ENCODE measurements at regions not wholly inside any gene's neighbourhood (a gene's known extent, or its start where the extent isn't known, plus 50 kb on each side); places are given as distances from the start of the nearest gene placed in this dataset.

GRCh38 chr14:38496092-38496491 lies 240.2 kb upstream of the CLEC14A start:
- TF ChIP-seq POU5F1 (IDR thresholded peaks at IDR 0.05; ENCODE audit: low read depth, low read length) (no peak), POLR2A (IDR thresholded peaks at IDR 0.05; ENCODE audit: control extremely low read depth in 1 of 2, low read depth in 2 of 2, low read length in 2 of 2) (no peak), MAX (IDR thresholded peaks at IDR 0.05) (no peak), CTCF (IDR thresholded peaks at IDR 0.05; ENCODE audit: control extremely low read depth in 1 of 3, insufficient read depth in 1 of 3, low read depth in 1 of 3, low read length in 3 of 3) (no peak), EZH2 (IDR thresholded peaks at IDR 0.05; ENCODE audit: low read depth, low read length, severe bottlenecking) (no peak), EP300 (IDR thresholded peaks at IDR 0.05; ENCODE audit: borderline replicate concordance in 1 of 2, low read depth in 2 of 2, low read length in 2 of 2) (no peak), GABPA (IDR thresholded peaks at IDR 0.05; ENCODE audit: borderline replicate concordance, insufficient read depth, low read length) (no peak), CREB1 (IDR thresholded peaks at IDR 0.05) (no peak), POLR2AphosphoS5 (IDR thresholded peaks at IDR 0.05; ENCODE audit: low read depth, low read length) (no peak), PHF8 (conservative IDR thresholded peaks at IDR 0.05; ENCODE audit: low read depth, low read length) (no peak), CBX8 (IDR thresholded peaks at IDR 0.05; ENCODE audit: borderline replicate concordance, low read depth, low read length) (no peak), JUN (IDR thresholded peaks at IDR 0.05; ENCODE audit: low read depth, low read length) (no peak)

Measured in H1 (cell line).